GM23338 (cell line): ENCODE measurements at regions not wholly inside any gene's neighbourhood (a gene's known extent, or its start where the extent isn't known, plus 50 kb on each side); places are given as distances from the start of the nearest gene placed in this dataset.

Experiments
- ATAC-seq: fragments of 200-7000 bp; cut with Tn5 transposase; 3 replicates; pipeline ENCODE4 v1.9.1; 2020
- DNase-seq: peaks from one replicate; pipeline ENCODE4 v3.0.0-alpha.2; 2015; ENCODE audit warnings: low spot score
- H2AFZ ChIP-seq: fragments of 200-600 bp; sonication (generic); 2 replicates; pipeline ENCODE4 v1.8.0; 2016; ENCODE audit warnings: antibody characterized with exemption, mild to moderate bottlenecking, moderate library complexity
- H3F3A ChIP-seq: fragments of 200-600 bp; sonication (generic); replicated peaks from 2 replicates; pipeline ENCODE4 v1.8.0; 2017; ENCODE audit warnings: antibody characterized with exemption, mixed run types, low read depth
- H3K27ac ChIP-seq: fragments of 200-600 bp; sonication (generic); 2 replicates; pipeline ENCODE4 v1.6.1; 2016; ENCODE audit warnings: low read depth
- H3K27me3 ChIP-seq: fragments of 200-600 bp; sonication (generic); 2 replicates; pipeline ENCODE4 v1.8.0; 2016; ENCODE audit warnings: mild to moderate bottlenecking, mixed run types, moderate library complexity; ENCODE audit not compliant: insufficient read depth
- H3K36me3 ChIP-seq: fragments of 200-600 bp; sonication (generic); 2 replicates; pipeline ENCODE4 v1.8.0; 2016; ENCODE audit warnings: mild to moderate bottlenecking; ENCODE audit not compliant: insufficient read depth
- H3K4me1 ChIP-seq: fragments of 200-600 bp; sonication (generic); 2 replicates; pipeline ENCODE4 v1.8.0; 2016; ENCODE audit warnings: mild to moderate bottlenecking, moderate library complexity; ENCODE audit not compliant: insufficient read depth
- H3K4me2 ChIP-seq: fragments of 200-600 bp; sonication (generic); 2 replicates; pipeline ENCODE4 v1.7.1; 2017; ENCODE audit warnings: mixed run types
- H3K4me3 ChIP-seq: fragments of 200-600 bp; sonication (generic); 2 replicates; pipeline ENCODE4 v1.6.1; 2016; ENCODE audit warnings: mixed run types
- H3K79me2 ChIP-seq: fragments of 200-600 bp; sonication (generic); replicated peaks from 2 replicates; pipeline ENCODE4 v1.8.0; 2017; ENCODE audit warnings: mild to moderate bottlenecking; ENCODE audit not compliant: insufficient read depth
- H3K9me2 ChIP-seq: fragments of 200-600 bp; sonication (generic); 2 replicates; pipeline ENCODE4 v1.8.0; 2017; ENCODE audit not compliant: insufficient read depth
- H4K20me1 ChIP-seq: fragments of 200-600 bp; sonication (generic); replicated peaks from 2 replicates; pipeline ENCODE4 v1.8.0; 2017; ENCODE audit warnings: mild to moderate bottlenecking; ENCODE audit not compliant: insufficient read depth
- H3K27ac Mint-ChIP-seq: 2 replicates; pipeline ENCODE4 v1.8.0; 2020; ENCODE audit warnings: inconsistent platforms, mild to moderate bottlenecking, moderate library complexity, mixed read lengths
- H3K27me3 Mint-ChIP-seq: 3 replicates; pipeline ENCODE4 v1.8.0; 2022; ENCODE audit warnings: low read depth, mild to moderate bottlenecking, moderate library complexity, mixed read lengths, inconsistent platforms; ENCODE audit not compliant: insufficient read depth, poor library complexity
- H3K36me3 Mint-ChIP-seq: 3 replicates; pipeline ENCODE4 v1.8.0; 2021; ENCODE audit warnings: low read depth, mild to moderate bottlenecking, inconsistent platforms, moderate library complexity, mixed read lengths
- H3K4me1 Mint-ChIP-seq: 3 replicates; pipeline ENCODE4 v1.8.0; 2020; ENCODE audit warnings: mild to moderate bottlenecking, inconsistent platforms, mixed read lengths
- H3K4me3 Mint-ChIP-seq: 3 replicates; pipeline ENCODE4 v1.8.0; 2021; ENCODE audit warnings: moderate library complexity, mild to moderate bottlenecking, inconsistent platforms, mixed read lengths
- H3K9me3 Mint-ChIP-seq: 3 replicates; pipeline ENCODE4 v1.8.0; 2020; ENCODE audit warnings: moderate library complexity, mild to moderate bottlenecking, inconsistent platforms, mixed read lengths
- CREB1 ChIP-seq: fragments of 250-450 bp; sonication (Bioruptor Pico); IDR thresholded peaks from 2 replicates; pipeline ENCODE4 v1.5.0; 2020; ENCODE audit warnings: low read depth, mild to moderate bottlenecking, moderate library complexity
- ETS1 ChIP-seq: IDR thresholded peaks from 2 replicates; pipeline ENCODE4 v1.6.1; 2016; ENCODE audit warnings: antibody characterized with exemption
- EZH2 ChIP-seq: fragments of 200-600 bp; sonication (generic); IDR thresholded peaks from one replicate; pipeline ENCODE4 v1.8.0; 2017; ENCODE audit warnings: antibody characterized with exemption, mild to moderate bottlenecking, low read depth; ENCODE audit not compliant: unreplicated experiment
- EZH2phosphoT487 ChIP-seq: fragments of 200-600 bp; sonication (generic); IDR thresholded peaks from one replicate; pipeline ENCODE4 v1.8.1; 2018; ENCODE audit warnings: antibody characterized with exemption; ENCODE audit not compliant: unreplicated experiment
- POLR2AphosphoS5 ChIP-seq: IDR thresholded peaks from 2 replicates; pipeline ENCODE4 v1.6.1; 2016; ENCODE audit warnings: antibody characterized with exemption, low read depth
- REST ChIP-seq: IDR thresholded peaks from one replicate; pipeline ENCODE4 v1.6.1; 2018; ENCODE audit warnings: antibody characterized with exemption; ENCODE audit not compliant: unreplicated experiment
- ZNF114 ChIP-seq: fragments of 250-450 bp; sonication (Bioruptor Pico); IDR thresholded peaks from 2 replicates; pipeline ENCODE4 v1.5.0; 2020; ENCODE audit warnings: mild to moderate bottlenecking, moderate library complexity
- ZNF462 ChIP-seq: fragments of 250-450 bp; sonication (Bioruptor Pico); IDR thresholded peaks from 2 replicates; pipeline ENCODE4 v1.5.0; 2020; ENCODE audit warnings: mild to moderate bottlenecking, moderate library complexity

- no peak for TF ChIP-seq ZNF462 (CRISPR knock-in tag)
- no peak for TF ChIP-seq REST
- no peak for TF ChIP-seq ZNF114 (CRISPR knock-in tag)
- no peak for TF ChIP-seq CREB1 (CRISPR knock-in tag)
- no peak for TF ChIP-seq ETS1
Measured at GRCh38 chrX:10906866-10907265, 204.3 kb upstream of the HCCS start (continued).

GRCh38 chrX:10922159-10922558, 189.0 kb upstream of the HCCS start:
- ATAC-seq (no peak), DNase-seq (no peak)
- H2AFZ ChIP-seq: no peak overlapping the region
- no peaks in the 10 kb centered on the region for H3F3A ChIP-seq
- Mint-ChIP-seq H3K36me3 (no peaks in the 10 kb centered on the region), H3K27ac (no peak overlapping the region), H3K27me3 (no peaks in the 10 kb centered on the region), H3K4me3 (no peak overlapping the region), H3K4me1 (no peaks in the 10 kb centered on the region), H3K9me3 (no peaks in the 10 kb centered on the region)
- H3K4me2 ChIP-seq: no peak overlapping the region
- no peaks in the 10 kb centered on the region for H3K4me1 ChIP-seq
- TF ChIP-seq EZH2 (no peak), EZH2phosphoT487 (no peak), POLR2AphosphoS5 (no peak)
- H3K27me3 ChIP-seq: no peaks in the 10 kb centered on the region
- no peak overlapping the region for H3K4me3 ChIP-seq
- H3K27ac ChIP-seq: no peak overlapping the region
- no peaks in the 10 kb centered on the region for H3K36me3 ChIP-seq
- H4K20me1 ChIP-seq: no peaks in the 10 kb centered on the region
- no peaks in the 10 kb centered on the region for H3K9me2 ChIP-seq
- no peaks in the 10 kb centered on the region for H3K79me2 ChIP-seq
